ENCODE measurements at regions not wholly inside any gene's neighbourhood (a gene's known extent, or its start where the extent isn't known, plus 50 kb on each side); places are given as distances from the start of the nearest gene placed in this dataset.

GRCh38 chr5:15002791-15003190 lies 131.2 kb upstream of the ANKH start:
- Histone ChIP-seq H3K9me3 (replicated peaks) (peaks cover 7% of the 10 kb centered on the region), H3K36me3 (no peaks in the 10 kb centered on the region), H3K27me3 (ENCODE audit: low read depth) (no peaks in the 10 kb centered on the region), H3K27ac (replicated peaks) (no peak overlapping the region), H3K4me1 (peaks cover 35% of the 10 kb centered on the region), H3K4me3 (no peak overlapping the region)
- no peak for DNase-seq
- intact Hi-C loops (cut with micrococcal nuclease): loop anchor here (5.0 kb wide), 1 partner anchor 275 kb away; no protein-coding TSS in a partner anchor
- TF ChIP-seq, protein P1, sequence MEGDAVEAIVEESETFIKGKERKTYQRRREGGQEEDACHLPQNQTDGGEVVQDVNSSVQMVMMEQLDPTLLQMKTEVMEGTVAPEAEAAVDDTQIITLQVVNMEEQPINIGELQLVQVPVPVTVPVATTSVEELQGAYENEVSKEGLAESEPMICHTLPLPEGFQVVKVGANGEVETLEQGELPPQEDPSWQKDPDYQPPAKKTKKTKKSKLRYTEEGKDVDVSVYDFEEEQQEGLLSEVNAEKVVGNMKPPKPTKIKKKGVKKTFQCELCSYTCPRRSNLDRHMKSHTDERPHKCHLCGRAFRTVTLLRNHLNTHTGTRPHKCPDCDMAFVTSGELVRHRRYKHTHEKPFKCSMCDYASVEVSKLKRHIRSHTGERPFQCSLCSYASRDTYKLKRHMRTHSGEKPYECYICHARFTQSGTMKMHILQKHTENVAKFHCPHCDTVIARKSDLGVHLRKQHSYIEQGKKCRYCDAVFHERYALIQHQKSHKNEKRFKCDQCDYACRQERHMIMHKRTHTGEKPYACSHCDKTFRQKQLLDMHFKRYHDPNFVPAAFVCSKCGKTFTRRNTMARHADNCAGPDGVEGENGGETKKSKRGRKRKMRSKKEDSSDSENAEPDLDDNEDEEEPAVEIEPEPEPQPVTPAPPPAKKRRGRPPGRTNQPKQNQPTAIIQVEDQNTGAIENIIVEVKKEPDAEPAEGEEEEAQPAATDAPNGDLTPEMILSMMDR (IDR thresholded peaks at IDR 0.05; ENCODE audit: borderline replicate concordance): no peak

DNA sequence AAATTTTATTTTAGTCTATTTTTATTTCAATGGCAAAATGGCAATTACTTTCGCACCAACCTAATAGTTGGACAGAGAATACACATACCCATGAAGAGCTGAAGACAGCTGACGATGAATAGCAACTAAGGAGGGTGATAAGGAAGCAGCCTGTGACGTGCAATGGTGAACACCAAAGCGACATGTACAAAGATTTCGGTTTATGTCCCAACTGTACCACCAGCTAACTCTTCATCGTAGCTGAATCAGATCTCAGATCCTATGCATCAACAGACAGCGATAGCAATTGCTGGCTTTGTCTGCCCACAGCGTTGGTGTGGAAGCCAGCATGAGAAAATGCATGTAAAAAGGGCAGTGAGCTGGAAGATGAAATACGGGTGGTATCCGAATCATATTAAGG lies 130.6 kb upstream of the ANKH start:
- intact Hi-C loops (cut with micrococcal nuclease): loop anchor here (5.0 kb wide), 1 partner anchor 275 kb away; no protein-coding TSS in a partner anchor
- Histone ChIP-seq H3K4me1 (peaks cover 32% of the 10 kb centered on the region), H3K4me3 (no peak overlapping the region), H3K36me3 (no peaks in the 10 kb centered on the region), H3K27me3 (ENCODE audit: low read depth) (no peaks in the 10 kb centered on the region), H3K27ac (replicated peaks) (no peak overlapping the region), H3K9me3 (replicated peaks) (peaks cover 7% of the 10 kb centered on the region)
- TF ChIP-seq, protein P1 (IDR thresholded peaks at IDR 0.05; ENCODE audit: borderline replicate concordance): no peak
- no peak for DNase-seq

- H3K4me3 ChIP-seq: no peak overlapping the region
- DNase-seq: no peak
- TF ChIP-seq, protein P1 (IDR thresholded peaks at IDR 0.05; ENCODE audit: borderline replicate concordance): no peak
- H3K9me3 ChIP-seq (replicated peaks): peaks cover 7% of the 10 kb centered on the region
- no peak overlapping the region for H3K27ac ChIP-seq (replicated peaks)
- peaks cover 25% of the 10 kb centered on the region for H3K4me1 ChIP-seq
- H3K27me3 ChIP-seq (ENCODE audit: low read depth): no peaks in the 10 kb centered on the region
- intact Hi-C loops (cut with micrococcal nuclease): loop anchor here (5.0 kb wide), 1 partner anchor 274 kb away; no protein-coding TSS in a partner anchor
- H3K36me3 ChIP-seq: no peaks in the 10 kb centered on the region
Observed at GRCh38 chr5:15001517-15001916, 129.9 kb upstream of the ANKH start.

- intact Hi-C loops (cut with micrococcal nuclease): loop anchor here (10.0 kb wide), 1 partner anchor 124 kb away; the partner anchor contains the start of gene ANKH
- Histone ChIP-seq H3K27ac (replicated peaks) (no peak overlapping the region), H3K27me3 (ENCODE audit: low read depth) (no peaks in the 10 kb centered on the region), H3K4me3 (no peak overlapping the region), H3K4me1 (peaks cover 9% of the 10 kb centered on the region), H3K9me3 (replicated peaks) (peaks cover 7% of the 10 kb centered on the region), H3K36me3 (no peaks in the 10 kb centered on the region)
- TF ChIP-seq, protein P1 (IDR thresholded peaks at IDR 0.05; ENCODE audit: borderline replicate concordance): no peak
- no peak for DNase-seq
Observed at GRCh38 chr5:14998491-14998890, 126.9 kb upstream of the ANKH start.

GRCh38 chr5:14996997-14997396 lies 125.4 kb upstream of the ANKH start:
- Histone ChIP-seq H3K4me1 (no peaks in the 10 kb centered on the region), H3K36me3 (no peaks in the 10 kb centered on the region), H3K4me3 (no peak overlapping the region), H3K27me3 (ENCODE audit: low read depth) (no peaks in the 10 kb centered on the region), H3K27ac (replicated peaks) (no peak overlapping the region), H3K9me3 (replicated peaks) (peaks cover 7% of the 10 kb centered on the region)
- intact Hi-C loops (cut with micrococcal nuclease): loop anchor here (10.0 kb wide), 1 partner anchor 122 kb away; the partner anchor contains the start of gene ANKH
- TF ChIP-seq, protein P1 (IDR thresholded peaks at IDR 0.05; ENCODE audit: borderline replicate concordance): no peak
- no peak for DNase-seq
